Activated CD4-positive, alpha-beta T cell treated with anti-CD3 and anti-CD28 coated beads, Interleukin-2, amount 50 U/mL, for 24 hours (primary cell): ENCODE measurements at regions not wholly inside any gene's neighbourhood (a gene's known extent, or its start where the extent isn't known, plus 50 kb on each side); places are given as distances from the start of the nearest gene placed in this dataset.
"Not testable (repeated sequence)": the region's sequence is repeated elsewhere in the genome, so short reads cannot be mapped to it uniquely, and the experiment has no call there.

Experiments used
- DNase-seq, 2 donors: peaks; one replicate each; pipeline ENCODE4 v3.0.0-alpha.2; 2020; ENCODE audit warnings: low read depth in 1 of 2, low spot score in 1 of 2

DNA sequence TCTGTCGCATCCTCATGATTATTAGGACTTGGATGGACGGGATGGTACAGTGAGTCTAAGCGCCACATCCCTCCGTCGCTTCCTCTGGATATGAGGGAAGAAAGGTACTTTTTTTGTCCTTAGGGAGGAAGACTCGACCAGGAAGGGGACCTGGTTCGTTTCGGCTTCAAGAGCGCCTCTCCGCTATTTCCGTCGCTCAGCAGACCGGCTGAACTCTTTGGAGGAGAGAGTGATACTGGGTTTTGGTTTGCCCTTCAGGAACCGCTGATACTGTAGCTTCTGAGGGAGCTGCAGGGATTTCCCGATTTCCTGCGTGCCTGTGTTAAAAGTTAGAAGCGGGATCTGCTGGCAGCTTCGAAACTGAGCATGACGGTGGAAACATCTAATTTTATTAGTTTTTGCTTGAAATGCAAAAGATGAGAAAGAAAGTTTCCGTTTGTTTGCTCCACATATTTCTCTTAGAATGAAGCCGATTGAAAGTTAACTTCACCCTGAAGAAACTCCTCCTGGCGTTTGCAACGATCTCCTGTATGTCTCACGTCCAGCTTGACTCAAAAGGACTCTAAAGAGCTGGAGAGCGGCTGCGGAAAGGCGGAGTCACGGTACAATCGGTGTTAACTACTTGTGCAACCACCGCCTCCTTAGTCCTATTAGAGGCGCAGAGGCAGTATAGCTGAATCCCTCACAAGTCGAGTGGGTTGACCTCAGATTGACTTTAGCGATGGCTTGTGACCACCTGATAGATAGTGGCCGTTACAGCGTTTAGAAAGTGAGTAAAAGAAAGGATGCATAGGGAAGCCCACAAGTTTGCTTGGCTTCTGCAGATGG lies 129.4 kb downstream of the TRIM27 start:
- DNase-seq = no peak

DNA sequence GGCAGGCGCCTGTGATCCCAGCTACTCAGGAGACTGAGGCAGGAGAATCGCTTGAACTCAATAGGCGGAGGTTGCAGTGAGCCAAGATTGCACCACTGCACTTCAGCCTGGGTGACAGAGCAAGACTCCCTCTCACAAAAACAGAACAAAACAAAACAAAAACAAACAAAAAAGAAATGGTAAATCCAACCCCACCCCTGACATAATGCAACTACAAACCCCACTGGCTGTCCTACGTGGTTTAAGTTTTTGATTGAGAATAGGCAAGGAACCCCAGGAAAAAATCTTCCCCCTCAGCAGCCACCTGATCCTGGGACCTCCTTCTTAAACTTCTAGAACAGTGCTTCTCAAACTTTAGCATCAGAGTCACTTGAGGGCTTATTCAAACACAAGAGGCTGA lies 123.1 kb downstream of the TRIM27 start:
- not testable (repeated sequence) for DNase-seq

DNA sequence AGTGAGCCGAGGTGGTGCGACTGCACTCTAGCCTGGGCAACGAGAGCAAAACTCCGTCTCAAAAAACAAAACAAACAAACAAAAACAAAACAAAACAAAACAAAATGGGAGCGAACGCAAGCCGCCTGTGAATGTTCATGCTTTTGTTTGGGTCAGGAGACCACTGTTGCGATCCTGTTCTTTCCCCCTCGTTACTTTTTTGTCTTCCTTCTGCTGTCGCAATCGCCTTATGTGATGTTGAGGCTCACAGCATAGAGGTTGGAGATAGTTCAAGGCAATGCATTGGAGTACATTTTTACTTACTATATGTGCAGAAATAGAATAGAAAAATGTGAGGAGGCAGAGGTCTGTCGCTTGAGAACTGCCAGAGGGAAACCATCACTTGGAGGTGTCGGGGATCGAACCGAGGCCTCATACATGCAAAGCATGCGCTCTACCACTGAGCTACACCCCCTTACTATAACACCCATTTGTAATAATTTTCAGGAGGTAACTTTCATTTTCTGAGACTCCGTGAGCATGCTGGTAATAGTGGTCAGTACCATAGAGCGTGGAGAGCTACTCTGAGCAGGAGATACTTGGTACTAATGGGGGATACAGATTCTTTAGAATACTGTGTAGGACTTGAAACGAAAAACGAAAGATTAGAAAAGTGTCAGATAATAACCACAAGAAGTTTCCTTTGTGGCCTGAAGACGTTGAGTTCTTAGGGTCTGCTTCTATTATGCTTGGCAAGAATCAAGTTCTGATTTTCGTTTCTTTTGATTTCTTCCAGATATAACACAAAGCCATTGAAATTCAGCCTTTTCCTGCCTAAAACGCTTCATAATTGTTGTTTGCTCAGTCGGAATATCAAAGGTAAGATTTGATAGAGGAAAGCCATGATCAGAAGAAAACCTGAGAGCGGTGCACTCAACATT lies 121.1 kb downstream of the TRIM27 start:
- DNase-seq = no peak

DNA sequence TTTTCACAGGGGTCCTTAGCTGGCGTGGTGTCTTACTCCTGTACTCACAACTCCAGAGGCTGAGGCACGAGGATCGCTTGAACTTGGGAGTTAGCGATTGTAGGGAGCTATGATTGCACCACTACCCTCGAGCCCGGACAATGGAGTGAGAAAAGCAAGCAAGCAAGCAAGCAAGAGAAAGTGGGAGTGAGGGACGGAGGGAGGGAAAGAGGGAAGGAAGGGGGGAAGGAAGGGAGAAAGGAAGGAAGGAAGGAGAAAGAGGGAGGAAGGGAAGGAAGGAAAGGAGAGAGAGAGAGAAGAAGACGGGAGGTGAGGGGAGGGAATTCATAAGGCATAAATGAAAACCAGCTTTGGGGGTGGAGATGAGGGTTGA lies 120.5 kb downstream of the TRIM27 start:
- DNase-seq = no peak

DNA sequence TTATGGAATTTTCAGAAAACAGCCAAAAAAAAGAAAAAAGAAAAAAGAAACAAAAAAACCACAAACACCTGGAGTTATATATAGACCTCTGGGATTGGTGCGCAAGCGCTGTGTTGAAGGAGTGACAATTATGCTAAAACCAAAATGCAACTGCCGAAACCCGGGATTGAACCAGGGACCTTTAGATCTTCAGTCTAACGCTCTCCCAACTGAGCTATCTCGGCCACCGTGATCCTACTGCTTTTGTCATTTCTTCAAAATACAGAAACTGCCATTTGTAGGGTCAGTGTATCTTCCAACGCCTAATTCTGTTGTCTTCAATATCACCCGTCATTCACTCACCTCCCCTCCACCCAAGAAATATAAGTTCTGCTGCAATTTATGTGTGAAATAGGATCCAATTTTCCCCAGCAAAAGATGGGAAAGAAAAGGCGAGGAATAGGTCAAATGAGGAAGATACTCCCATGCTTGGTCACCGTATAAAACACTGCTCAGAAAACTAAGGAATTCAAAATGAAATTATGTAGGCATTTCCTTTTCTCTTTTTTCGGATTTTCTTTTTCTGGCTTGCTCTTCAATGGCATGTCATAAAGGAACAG lies 116.0 kb downstream of the TRIM27 start:
- peak in 1 of 2 donors; percentile 43 for DNase-seq

DNA sequence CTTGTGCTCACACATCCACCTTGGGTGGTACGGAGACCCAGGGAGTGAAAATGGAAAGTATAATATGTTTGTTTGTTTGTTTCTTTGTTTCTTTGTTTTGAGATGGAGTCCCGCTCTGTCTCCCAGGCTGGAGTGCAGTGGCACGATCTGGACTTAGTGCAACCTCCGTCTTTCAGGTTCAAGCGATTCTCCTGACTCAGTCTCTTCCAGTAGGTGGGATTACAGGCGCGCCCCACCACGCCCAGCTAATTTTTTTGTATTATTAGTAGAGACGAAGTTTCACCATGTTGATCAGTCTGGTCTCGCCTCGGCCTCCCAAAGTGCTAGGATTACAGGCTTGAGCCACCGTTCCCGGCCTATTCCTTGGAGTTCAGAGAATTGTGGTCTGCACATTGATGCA lies 115.4 kb downstream of the TRIM27 start:
- DNase-seq = no peak

DNA sequence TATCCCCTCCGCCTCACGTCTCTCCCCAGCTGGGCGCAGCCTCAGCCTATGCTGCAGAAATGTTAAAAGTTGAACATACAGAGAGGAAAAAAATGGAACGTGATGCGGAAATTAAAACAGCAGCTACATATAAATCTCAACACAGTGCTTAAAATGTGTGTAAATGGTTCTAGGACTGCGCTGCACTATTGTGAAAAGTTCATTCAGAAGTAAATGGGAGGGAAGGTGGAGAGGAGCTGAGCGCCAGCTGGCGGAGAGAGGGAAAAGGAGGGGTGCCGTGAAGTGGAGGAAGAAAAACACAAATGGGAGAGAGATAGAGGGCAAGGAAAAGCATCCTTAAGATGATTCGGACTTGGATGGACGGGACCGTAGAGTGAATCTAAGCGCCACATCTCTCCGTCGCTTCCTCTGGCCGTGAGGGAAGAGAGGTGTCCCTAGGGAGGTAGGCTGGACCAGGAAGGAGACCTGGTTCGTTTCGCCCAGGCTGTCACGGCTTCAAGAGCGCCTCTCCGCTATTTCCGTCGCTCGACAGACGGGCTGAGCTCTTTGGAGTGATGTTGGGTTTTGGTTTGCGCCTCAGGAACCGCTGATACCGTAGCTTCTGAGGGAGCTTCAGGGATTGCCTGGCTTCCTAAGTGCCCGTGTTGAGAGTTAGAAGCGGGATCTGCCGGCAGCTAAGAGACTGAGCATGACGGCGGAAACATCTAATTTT lies 113.7 kb downstream of the TRIM27 start:
- no peak for DNase-seq

DNA sequence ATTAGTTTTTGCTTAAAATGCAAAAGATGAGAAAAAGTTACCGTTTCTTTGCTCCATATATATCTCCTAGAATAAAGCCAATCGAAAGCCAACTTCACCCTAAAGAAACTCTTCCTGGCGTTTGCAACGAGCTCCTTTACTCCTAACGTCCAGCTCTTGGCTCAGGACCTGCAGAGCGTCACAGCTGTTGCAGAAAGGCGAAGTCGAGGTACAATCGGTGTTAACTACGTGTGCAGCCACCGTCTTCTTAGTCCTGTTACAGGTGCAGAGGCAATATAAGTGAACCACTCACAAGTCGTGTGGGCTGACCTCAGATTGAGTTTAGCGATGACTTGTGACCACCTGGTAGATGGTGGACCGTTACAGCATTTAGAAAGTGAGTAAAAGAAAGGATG lies 113.1 kb downstream of the TRIM27 start:
- no peak for DNase-seq

DNA sequence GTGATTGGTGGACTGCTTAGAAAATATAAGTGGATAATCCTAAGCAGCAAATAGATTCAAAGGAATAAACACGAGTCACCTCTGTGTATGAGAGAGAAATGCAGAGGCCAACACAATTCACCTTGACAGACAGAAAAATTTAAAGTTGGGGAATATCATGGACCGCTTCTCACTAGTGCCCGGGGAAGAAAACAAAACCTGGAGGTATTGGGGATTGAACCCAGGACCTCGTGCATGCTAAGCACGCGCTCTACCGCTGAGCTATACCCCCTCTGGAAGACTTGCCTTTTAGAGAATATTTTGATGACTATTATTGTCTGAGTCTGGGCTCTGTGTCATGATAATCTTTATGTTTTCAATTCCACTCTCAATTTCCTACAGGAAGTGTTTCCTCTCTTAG lies 111.9 kb downstream of the TRIM27 start:
- no peak for DNase-seq

DNA sequence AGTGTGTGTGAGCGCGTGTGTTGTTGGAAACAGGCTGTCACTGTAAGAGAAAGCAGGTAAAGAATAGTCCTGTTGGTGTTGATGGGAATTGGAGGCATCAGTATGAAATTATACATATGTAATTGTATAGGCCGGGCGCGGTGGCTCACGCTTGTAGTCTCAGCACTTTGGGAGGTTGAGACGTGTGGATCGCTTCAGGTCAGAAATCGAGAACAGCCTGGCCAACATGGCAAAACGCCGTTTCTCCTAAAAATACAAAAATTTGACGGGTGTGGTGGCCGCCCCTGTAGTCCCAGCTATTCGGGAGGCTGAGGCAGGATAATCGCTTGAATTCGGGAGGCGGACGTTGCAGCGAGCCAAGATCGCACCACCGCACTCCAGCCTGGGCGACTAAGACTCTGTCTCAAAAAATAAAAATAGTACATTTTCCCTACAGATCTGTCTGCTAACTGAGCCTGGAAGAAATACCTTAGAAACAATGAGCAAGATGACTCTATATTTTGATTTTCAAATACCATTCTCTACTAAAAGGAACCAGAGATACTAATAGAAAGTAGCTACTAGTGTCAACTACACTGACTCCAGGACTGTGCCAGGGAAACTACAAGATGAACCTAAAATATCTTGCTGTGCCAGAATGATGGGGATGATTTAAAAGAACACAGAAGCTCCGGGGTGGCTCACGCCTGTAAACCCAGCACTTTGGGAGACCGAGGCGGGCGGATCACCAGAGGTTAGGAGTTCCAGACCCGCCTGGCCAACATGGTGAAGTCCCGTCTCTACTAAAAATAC lies 110.8 kb downstream of the TRIM27 start:
- no peak for DNase-seq

DNA sequence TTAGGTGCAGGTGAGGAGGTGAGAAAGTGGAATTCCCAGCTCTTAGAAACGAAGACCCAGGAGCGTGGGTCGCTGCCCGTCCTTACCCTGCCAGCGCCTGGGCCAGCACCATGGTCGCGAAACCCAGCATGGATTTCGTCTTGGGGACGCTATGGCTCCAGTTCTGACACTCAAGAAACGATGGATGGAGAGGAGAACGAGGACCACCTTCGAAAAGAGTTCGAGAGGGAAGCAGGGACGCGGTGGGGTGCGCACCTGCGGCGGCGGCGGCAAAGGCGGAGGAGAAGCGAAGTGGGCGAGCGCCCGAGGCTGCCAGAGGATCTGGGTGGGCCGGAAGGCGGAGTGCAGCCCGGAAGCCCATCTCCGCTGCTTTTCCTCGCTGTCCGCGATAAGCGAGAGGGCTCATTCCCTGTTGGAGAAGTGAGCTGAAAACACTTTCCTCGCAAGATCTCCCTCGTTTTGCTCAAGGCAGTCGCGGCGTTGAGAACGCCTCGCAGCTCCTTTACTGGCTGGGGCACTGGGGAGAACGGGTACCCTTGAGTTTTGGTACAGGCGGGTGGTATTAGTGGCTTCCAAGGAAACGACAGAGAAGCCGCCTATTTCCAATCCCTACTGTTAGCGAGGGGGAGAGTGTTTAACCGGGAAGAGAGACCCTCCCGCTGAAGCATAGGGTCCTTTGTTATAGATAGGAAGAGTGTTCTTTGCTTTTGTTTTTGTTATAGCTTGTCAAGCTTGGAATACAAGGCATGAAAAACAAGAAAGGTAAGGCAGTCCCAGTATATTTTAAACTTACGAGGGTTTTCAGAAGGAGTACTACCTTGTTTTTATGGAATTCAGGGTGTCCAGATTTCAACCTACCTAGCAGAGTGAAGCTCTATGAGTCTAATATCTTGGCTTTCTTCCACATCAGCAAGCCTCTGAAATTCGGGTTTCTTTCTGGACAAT lies 109.5 kb downstream of the TRIM27 start:
- DNase-seq = no peak

DNA sequence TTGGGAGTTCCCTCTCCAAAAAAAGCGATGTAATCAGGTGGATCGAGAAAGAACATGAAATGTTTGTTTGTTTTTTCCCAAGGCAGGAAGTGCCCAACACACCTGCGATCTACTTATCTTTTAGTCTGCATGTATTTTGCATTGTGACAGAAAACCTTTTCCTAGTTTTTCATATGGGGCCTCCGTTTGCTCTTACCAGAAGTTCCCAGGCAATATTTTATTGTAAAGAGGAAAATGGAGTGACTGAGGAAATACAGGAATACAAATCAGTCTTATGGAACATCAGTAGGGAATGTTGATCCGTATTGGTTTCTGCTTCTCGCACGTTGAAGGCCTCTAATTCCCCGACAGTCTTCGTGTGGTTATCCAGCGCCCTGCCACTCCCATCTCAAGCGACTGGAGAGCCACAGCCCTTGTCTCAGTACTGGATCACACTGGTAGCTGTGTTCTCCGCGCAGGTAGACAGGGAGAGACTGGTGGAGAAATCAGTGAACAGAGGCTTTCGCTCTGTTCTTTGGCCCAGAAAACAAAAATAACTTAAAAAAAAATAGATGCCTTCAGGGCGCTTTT lies 107.4 kb downstream of the TRIM27 start:
- DNase-seq = no peak

DNA sequence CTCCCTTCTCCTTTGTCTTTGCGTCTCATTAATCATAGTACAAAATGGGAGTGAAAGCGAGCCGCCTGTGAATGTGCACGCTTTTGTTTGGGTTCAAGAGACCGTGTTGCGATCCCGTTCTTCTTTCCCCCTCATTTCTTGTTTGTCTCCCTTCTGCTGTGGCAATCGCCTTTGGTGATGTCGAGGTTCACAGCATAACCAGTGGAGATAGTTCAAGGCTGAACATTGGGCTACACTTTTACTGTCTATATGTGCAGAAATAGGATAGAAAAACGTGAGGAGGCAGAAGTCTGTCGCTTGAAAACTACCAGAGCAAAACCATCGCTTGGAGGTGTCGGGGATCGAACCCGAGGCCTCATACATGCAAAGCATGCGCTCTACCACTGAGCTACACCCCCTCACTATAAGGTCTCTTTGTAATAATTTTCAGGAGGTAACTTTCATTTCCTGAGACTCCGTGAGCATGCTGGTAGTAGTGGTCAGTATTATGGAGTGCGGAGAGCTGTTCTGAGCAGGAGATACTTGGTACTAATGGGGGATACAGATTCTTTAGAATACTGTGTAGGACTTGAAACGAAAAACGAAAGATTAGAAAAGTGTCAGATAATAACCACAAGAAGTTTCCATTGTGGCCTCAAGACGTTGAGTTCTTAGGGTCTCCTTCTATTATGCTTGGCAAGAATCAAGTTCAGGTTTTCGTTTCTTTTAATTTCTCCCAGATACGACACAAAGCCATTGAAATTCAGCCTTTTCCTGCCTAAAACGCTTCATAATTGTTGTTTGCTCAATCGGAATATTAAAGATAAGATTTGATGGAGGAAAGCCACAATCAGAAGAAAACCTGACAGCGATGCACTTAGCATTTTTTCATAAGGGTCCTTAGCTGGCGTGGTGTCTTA lies 106.6 kb downstream of the TRIM27 start:
- DNase-seq = no peak

DNA sequence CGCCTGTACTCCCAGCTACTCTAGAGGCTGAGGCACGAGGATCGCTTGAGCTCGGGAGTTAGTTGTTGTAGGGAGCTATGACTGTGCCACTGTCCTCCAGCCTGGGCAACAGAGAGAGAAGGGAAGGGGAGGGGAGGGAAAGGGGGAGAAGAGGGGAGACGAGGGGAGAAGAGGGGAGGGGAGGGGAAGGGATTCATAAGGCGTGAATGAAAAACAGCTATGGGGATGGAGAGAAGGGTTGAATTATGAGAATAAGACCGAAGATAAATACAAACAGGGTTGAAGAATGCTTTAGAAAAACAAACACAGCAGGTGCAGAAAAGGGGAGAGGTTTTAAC lies 106.0 kb downstream of the TRIM27 start:
- no peak for DNase-seq

DNA sequence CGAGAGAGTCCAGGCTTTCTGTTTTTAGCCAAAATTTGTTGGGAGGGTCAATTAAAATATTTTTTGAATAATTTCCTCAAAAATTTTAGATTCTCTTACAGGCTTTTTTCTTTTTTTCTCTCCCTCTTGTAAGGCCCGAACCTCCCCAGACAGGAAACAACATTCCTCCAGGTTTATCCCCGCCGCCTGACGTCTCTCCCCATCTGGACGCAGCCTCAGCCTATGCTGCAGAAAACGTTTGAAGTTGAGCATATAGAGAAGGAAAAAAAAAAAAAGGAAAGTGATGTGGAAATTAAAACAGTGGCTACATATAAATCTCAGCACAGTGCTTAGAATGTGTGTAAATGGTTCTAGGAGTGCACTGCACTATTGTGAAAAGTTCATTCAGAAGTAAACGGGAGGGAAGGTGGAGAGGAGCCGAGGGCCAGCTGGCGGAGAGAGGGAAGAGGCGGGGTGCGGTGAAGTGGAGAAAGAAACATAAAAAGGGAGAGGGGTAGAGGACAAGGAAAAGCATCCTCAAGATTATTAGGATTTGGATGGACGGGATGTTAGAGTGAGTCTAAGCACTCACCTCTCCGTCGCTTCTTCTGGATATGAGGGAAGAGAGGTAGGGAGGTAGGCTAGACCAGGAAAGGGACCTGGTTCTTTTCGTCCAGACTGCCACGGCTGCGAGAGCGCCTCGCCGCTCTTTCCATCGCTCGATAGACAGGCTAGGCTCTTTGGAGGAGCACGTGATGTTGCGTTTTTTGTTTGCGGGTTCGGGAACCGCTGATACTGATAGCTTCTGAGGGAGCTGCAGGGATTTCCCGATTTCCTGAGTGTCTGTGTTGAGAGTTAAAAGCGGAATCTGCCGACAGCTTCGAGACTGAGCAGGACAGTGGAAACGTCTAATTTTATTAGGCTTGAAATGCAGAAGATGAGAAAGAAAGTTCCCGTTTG lies 98.7 kb downstream of the TRIM27 start:
- no peak for DNase-seq

DNA sequence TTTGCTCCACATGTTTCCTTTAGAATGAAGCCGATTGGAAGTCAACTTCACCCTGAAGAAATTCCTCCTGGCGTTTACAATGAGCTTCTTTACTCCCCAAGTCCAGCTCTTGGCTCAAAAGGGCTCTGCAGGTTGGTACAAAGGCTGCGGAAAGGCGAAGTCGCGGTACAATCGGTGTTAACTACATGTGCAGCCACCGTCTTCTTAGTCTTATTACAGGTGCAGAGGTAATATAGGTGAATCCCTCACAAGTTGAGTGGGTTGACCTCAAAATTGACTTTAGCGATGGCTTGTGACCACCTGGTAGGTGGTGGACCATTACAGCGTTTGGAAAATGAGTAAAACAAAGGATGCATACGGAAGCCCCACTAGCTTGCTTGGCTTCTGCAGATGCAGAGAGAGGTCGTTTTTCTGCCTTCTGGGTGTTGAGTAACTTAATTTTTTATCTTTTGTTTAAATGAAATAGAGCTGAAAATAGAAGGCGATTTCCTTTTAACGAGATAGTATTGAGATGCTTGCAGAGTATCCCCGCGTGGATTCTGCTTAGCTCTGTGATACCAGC lies 98.0 kb downstream of the TRIM27 start:
- no peak for DNase-seq

DNA sequence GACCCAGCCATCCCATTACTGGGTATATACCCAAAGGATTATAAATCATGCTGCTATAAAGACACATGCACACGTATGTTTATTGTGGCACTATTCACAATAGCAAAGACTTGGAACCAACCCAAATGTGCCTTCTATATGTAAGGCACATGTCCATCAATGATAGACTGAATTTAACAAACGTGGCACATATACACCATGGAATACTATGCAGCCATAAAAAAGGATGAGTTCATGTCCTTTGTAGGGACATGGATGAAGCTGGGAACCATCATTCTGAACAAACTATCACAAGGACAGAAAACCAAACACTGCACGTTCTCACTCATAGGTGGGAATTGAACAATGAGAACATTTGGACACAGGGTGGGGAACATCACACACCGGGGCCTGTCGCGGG lies 92.1 kb downstream of the TRIM27 start:
- not testable (repeated sequence) for DNase-seq
